ES-I3 (cell line): ENCODE measurements at regions not wholly inside any gene's neighbourhood (a gene's known extent, or its start where the extent isn't known, plus 50 kb on each side); places are given as distances from the start of the nearest gene placed in this dataset.

Experiments
- H3K36me3 ChIP-seq: 2 replicates; pipeline ENCODE4 v1.6.1; 2013; ENCODE audit warnings: mild to moderate bottlenecking, low read length, control low read depth, moderate library complexity; ENCODE audit not compliant: insufficient read depth
- H3K4me1 ChIP-seq: 2 replicates; pipeline ENCODE4 v1.6.1; 2013; ENCODE audit warnings: mild to moderate bottlenecking, control low read depth, low read length; ENCODE audit not compliant: insufficient read depth
- H3K9ac ChIP-seq: 2 replicates; pipeline ENCODE4 v1.6.1; 2013; ENCODE audit warnings: low read depth, mild to moderate bottlenecking, low read length, moderate library complexity
- H3K9me3 ChIP-seq: 2 replicates; pipeline ENCODE4 v1.6.1; 2013; ENCODE audit warnings: mild to moderate bottlenecking, low read length, moderate library complexity; ENCODE audit not compliant: control insufficient read depth, insufficient read depth

DNA sequence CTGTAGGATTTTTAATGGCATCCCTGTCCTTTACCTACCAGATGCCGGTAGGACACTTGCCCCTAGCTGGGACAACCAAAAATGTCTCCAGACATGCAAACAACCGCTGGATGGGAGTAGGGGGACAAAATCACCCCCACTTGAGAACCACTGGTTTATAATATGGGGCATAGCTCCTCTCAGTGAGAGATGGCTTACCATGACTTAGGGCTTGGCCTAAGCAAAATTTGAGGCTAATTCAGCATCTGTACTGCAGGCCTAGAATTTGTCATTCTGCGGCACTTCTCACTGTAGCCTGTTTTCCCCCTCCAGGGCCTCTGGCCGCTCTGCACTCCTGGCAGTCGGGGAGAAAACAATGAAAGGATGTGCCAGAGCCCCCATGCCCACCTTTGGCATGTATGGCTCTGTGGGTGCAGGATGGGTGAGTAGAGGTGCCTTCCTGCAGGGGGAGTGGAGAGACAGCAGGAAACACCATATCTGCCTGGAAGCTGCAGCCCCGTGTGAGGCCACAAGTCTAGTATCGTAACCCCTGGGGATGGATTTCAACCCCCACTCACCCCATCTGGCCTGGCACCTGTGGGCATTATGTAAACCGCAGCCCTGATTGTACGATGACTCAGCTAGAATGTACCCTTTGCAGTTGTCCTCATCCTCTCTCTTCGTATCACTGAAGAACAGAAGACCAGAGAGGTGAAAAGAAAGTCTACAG is 268.1 kb downstream of the SOX9 start:
- Histone ChIP-seq H3K9ac (no peak overlapping the region), H3K9me3 (no peaks in the 10 kb centered on the region), H3K36me3 (no peaks in the 10 kb centered on the region), H3K4me1 (peaks cover 19% of the 10 kb centered on the region)

- Histone ChIP-seq H3K36me3 (no peaks in the 10 kb centered on the region), H3K4me1 (peaks cover 26% of the 10 kb centered on the region), H3K9me3 (no peaks in the 10 kb centered on the region), H3K9ac (no peak overlapping the region)
These were observed 270.1 kb downstream of the SOX9 start for GRCh38 chr17:72390675-72391508.

GRCh38 chr17:72392056-72393010 is 271.5 kb downstream of the SOX9 start:
- Histone ChIP-seq H3K4me1 (peaks cover 20% of the 10 kb centered on the region), H3K36me3 (no peaks in the 10 kb centered on the region), H3K9ac (no peak overlapping the region), H3K9me3 (no peaks in the 10 kb centered on the region)

DNA sequence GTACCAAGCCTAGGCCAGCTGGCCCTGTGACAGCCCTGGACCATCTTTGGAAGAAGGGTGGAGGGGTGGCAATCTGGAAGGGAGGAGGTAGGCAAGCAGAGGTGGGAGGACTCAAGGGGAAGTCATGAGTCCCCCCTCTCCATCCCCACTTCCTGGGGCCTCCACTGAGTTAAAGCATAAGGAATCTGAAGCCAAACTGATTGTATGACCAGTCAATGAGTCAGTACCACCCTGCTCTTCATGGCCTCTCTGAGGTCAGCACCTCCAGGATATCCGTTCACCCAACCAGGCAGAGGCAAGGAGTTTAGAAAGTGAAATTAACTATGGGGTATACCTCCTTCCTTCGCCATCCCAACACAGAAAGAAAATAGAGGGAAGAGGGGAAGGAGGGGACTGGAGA is 272.7 kb downstream of the SOX9 start:
- peaks cover 15% of the 10 kb centered on the region; the same call in 1 of the 2 replicates for H3K4me1 ChIP-seq
- H3K36me3 ChIP-seq = no peaks in the 10 kb centered on the region
- H3K9me3 ChIP-seq = no peaks in the 10 kb centered on the region
- no peak overlapping the region for H3K9ac ChIP-seq

DNA sequence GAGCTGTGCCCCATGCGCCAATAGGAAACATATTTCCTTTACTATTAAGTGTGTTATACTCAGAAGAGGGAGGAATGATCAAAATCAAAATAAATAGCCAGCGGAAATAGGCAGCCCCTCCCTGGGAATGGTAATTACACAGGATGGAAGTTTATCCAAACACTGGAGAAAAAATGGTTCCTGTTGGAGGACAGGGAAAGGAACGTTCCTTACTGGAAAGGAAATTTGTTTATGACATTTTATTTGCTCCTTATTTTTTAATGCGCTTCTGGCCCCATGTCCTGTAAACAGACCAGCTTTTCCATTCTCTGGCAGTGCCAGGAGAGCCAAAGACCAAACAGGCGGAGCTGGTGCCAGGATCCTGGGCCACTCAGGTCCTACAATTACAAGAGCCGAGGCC is 273.7 kb downstream of the SOX9 start:
- no peak overlapping the region for H3K9ac ChIP-seq
- H3K36me3 ChIP-seq = no peaks in the 10 kb centered on the region
- peaks cover 15% of the 10 kb centered on the region; the same call in 1 of the 2 replicates for H3K4me1 ChIP-seq
- H3K9me3 ChIP-seq = no peaks in the 10 kb centered on the region

- H3K9me3 ChIP-seq = no peaks in the 10 kb centered on the region
- H3K4me1 ChIP-seq = peaks cover 15% of the 10 kb centered on the region; the same call in 1 of the 2 replicates
- H3K9ac ChIP-seq = no peak overlapping the region
- H3K36me3 ChIP-seq = no peaks in the 10 kb centered on the region
These were observed 275.3 kb downstream of the SOX9 start for GRCh38 chr17:72396121-72396520.

DNA sequence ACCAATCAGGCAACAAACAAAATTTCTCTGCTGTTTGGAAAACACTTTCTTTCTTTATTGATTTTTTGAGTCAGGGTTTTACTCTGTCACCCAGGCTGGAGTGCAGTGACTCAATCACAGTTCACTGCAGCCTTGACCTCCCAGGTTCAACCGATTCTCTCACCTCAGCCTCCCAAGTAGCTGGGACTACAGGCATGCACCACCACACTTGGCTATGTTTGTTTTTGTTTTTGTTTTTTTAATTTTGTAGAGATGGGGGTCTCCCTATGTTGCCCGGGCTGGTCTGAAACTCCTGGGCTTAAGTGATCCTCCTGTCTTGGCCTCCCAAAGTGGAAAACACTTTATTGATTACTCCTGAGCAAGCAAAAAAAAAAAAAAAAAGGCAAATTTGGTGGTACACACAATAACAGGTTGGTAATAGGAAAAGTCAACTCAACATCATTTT is 276.4 kb downstream of the SOX9 start:
- Histone ChIP-seq H3K4me1 (peaks cover 15% of the 10 kb centered on the region; the same call in 1 of the 2 replicates), H3K9ac (no peak overlapping the region), H3K36me3 (no peaks in the 10 kb centered on the region), H3K9me3 (no peaks in the 10 kb centered on the region)

GRCh38 chr17:72397687-72398086 is 276.9 kb downstream of the SOX9 start:
- Histone ChIP-seq H3K9ac (no peak overlapping the region), H3K4me1 (peaks cover 15% of the 10 kb centered on the region; the same call in 1 of the 2 replicates), H3K36me3 (no peaks in the 10 kb centered on the region), H3K9me3 (no peaks in the 10 kb centered on the region)

GRCh38 chr17:72399023-72399607 is 278.3 kb downstream of the SOX9 start:
- Histone ChIP-seq H3K36me3 (no peaks in the 10 kb centered on the region), H3K9ac (no peak overlapping the region), H3K4me1 (0 out of 2 replicates have a peak, but pooled peaks cover 5% of the 10 kb centered on the region), H3K9me3 (no peaks in the 10 kb centered on the region)

DNA sequence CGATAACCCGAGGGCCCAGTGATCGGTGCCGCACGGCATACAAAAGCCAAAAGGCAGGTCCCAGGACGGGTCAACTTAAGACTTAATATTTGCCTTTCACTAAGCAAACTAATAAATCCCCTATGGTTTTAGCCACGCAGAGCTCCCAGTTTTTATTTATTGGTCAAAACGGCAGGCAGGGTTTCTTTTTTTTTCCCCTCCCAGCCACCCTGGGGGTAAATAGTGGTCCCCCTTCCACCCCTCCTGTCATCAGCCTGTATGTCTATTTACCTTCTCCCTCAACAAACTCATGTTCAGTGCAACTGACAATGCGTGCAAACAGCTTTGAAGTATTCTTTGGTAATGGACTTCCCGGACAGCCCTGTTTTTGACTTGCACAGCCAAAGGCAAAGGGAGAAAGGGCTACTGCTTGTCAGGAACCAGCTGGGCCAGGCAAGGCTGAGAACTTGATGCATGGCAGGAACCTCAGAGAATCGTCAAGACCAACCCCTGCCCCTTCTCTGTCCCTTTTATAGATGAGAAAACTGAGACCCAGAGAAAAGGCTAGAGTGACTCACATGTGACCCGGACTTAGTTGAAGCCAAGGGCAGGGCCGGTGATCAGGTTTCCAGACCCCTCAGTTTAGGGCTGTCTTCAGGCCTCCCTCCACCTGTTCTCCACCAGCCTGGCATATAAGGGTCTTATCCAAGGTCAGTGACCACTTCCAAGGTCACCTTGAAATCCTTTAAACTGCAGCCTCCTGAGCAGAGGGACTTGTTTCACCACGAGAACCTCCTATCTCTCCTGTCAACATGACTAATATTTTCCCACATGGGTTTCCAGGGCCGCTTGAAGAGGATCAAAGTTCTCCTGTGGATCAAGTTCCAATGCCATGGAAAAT is 279.0 kb downstream of the SOX9 start:
- Histone ChIP-seq H3K9ac (no peak overlapping the region), H3K4me1 (no peaks in the 10 kb centered on the region; the same call in 1 of the 2 replicates), H3K36me3 (no peaks in the 10 kb centered on the region), H3K9me3 (no peaks in the 10 kb centered on the region)

- no peaks in the 10 kb centered on the region; the same call in 1 of the 2 replicates for H3K4me1 ChIP-seq
- no peaks in the 10 kb centered on the region for H3K36me3 ChIP-seq
- no peak overlapping the region for H3K9ac ChIP-seq
- H3K9me3 ChIP-seq = no peaks in the 10 kb centered on the region
These were observed 279.6 kb downstream of the SOX9 start for GRCh38 chr17:72400488-72400827.

DNA sequence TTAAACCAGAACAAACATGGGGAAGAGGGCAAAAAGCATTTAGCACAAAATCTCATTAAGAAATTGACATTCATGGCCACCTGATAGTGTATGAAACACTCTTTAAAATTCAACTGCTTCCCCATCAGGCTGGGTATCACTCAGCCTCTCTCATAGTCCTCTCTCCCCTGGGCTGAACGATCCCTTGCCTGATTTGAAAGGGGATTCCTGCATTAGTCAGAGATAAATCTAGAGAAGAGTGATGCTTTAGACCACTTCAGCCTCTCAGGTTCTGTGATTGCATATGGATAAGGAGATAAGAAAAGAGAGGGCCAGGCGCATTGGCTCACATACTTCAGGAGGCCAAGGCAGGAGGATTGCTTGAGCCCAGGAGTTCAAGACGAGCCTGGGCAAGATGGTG is 280.0 kb downstream of the SOX9 start:
- H3K9me3 ChIP-seq = no peaks in the 10 kb centered on the region
- no peak overlapping the region for H3K9ac ChIP-seq
- H3K4me1 ChIP-seq = no peaks in the 10 kb centered on the region; the same call in 1 of the 2 replicates

More for the DNA sequence above, 280.0 kb downstream of the SOX9 start:
- H3K36me3 ChIP-seq = no peaks in the 10 kb centered on the region
